ENCODE measurements at regions not wholly inside any gene's neighbourhood (a gene's known extent, or its start where the extent isn't known, plus 50 kb on each side); places are given as distances from the start of the nearest gene placed in this dataset.
A peak's percentile ranks its signal among the peaks of the same experiment; 100 is the strongest.

DNA sequence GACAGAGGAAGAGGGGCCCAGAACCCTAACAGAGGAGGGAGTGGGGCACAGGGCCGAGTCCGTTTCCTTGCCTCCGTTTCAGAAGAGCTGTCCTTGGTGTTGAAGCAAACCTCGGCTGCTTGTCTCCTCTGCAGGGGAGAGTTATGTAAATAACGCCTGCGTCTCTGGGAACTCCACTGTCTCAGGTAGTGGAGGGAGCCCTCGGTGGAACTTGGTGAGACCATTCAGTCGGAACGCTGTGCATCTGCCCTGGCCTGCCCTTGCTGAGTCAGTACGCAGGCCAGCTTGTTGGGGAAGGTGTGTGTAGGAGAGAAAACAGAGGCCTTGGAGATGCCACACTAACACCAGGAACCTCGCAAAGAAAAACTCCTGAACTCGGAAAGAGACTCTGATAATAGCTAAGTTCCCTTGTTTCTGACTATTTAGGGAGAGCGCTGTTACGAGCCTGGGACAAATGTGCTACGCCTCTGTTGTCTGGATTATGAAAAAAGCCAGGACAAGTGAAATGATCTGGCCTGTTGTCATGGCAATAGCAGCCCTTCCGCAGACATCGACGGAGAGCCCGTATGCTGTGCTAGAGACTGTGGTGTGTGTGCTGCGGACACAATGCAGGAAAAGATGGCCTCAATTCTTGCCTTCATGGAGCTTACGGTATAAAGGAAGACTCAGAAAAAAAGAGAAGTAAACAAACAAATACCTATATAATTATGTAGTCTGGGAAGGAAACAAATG, 94.6 kb upstream of the AKT3 start:
- Histone ChIP-seq H3K27ac (ENCODE audit: low read depth in 2 of 2, low read length in 2 of 2) (peak overlapping the region in 1 of 2 donors; percentile 65), H3K4me3 (ENCODE audit: low read length in 3 of 3) (peak overlapping the region in 2 of 3 donors; percentile 39 to 55), H3K27me3 (ENCODE audit: control insufficient read depth, insufficient read depth, low read length) (no peaks in the 10 kb centered on the region), H3K36me3 (ENCODE audit: control insufficient read depth in 2 of 3, insufficient read depth in 3 of 3, low read length in 3 of 3) (no peaks in the 10 kb centered on the region), H3K4me1 (ENCODE audit: control insufficient read depth in 2 of 3, insufficient read depth in 2 of 3, low read depth in 1 of 3, low read length in 3 of 3) (peaks cover 0 to 14% (median 14%) of the 10 kb centered on the region in 3 donors), H3K9me3 (ENCODE audit: control insufficient read depth in 2 of 3, insufficient read depth in 1 of 3, low read length in 3 of 3) (no peaks in the 10 kb centered on the region), H3K9ac (ENCODE audit: low read length in 3 of 3) (peak overlapping the region in 1 of 3 donors; percentile 38)
- TF ChIP-seq CTCF (IDR thresholded peaks at IDR 0.05; ENCODE audit: borderline replicate concordance, extremely low read depth, insufficient read depth) = no peak
- DNase-seq (peak in 4 of 5 donors; percentile 53 to 81 (median 73)), FAIRE-seq (no peak)
- intact Hi-C loops (cut with DNase I) = no loop called here

DNA sequence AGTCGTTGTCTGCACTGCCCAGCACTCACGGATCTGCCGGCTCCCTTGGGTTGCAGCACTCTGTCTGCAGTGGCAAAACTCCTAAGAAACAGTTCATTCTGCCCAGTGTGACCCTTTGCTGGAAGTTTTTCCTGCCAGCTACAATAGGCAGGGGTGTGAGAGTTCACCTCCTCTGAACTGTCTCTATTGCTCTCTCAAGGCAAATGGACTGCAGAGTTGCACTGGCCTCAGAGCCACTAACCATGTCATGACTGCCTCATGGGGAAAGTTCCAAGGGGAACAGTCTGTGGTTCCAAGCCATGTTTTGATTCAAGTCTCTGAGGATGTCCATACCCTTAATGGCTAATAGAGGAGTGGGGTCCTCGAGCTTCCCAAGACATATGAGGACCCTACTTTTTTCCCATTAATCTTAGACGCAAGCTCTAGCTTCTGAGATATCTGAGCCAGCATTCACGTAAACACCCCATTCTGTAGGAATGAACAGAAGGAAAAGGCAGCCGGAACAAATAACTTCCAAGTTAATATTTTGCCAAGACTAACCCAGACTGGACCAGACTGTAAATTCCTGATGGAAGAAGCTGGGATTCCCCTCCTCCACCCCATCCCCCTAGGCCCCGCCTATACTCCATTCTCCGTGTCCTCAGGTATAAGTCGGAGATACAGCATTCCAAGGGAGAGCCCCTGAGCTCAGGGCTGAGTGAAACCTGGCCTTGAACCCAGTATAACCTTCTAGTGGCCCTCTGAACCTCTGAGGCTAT, 93.8 kb upstream of the AKT3 start:
- Histone ChIP-seq H3K4me3 (ENCODE audit: low read length in 3 of 3) (peak overlapping the region in 2 of 3 donors; percentile 39 to 55), H3K4me1 (ENCODE audit: control insufficient read depth in 2 of 3, insufficient read depth in 2 of 3, low read depth in 1 of 3, low read length in 3 of 3) (peaks cover 0 to 14% (median 14%) of the 10 kb centered on the region in 3 donors), H3K9ac (ENCODE audit: low read length in 3 of 3) (no peak overlapping the region), H3K27me3 (ENCODE audit: control insufficient read depth, insufficient read depth, low read length) (no peaks in the 10 kb centered on the region), H3K9me3 (ENCODE audit: control insufficient read depth in 2 of 3, insufficient read depth in 1 of 3, low read length in 3 of 3) (no peaks in the 10 kb centered on the region), H3K27ac (ENCODE audit: low read depth in 2 of 2, low read length in 2 of 2) (peak overlapping the region; percentile 41 to 65), H3K36me3 (ENCODE audit: control insufficient read depth in 2 of 3, insufficient read depth in 3 of 3, low read length in 3 of 3) (no peaks in the 10 kb centered on the region)
- DNase-seq (peak in 2 of 5 donors; percentile 54 to 60), FAIRE-seq (no peak)
- TF ChIP-seq CTCF (IDR thresholded peaks at IDR 0.05; ENCODE audit: borderline replicate concordance, extremely low read depth, insufficient read depth) = no peak
- intact Hi-C loops (cut with DNase I) = no loop called here

- TF ChIP-seq CTCF (IDR thresholded peaks at IDR 0.05; ENCODE audit: borderline replicate concordance, extremely low read depth, insufficient read depth) = no peak
- no peaks in the 10 kb centered on the region for H3K27me3 ChIP-seq (ENCODE audit: control insufficient read depth, insufficient read depth, low read length)
- H3K4me1 ChIP-seq (ENCODE audit: control insufficient read depth in 2 of 3, insufficient read depth in 2 of 3, low read depth in 1 of 3, low read length in 3 of 3) = peaks cover 0 to 14% (median 14%) of the 10 kb centered on the region in 3 donors
- no peak for FAIRE-seq
- H3K4me3 ChIP-seq (ENCODE audit: low read length in 3 of 3) = no peak overlapping the region
- DNase-seq = no peak
- H3K9ac ChIP-seq (ENCODE audit: low read length in 3 of 3) = no peak overlapping the region
- H3K27ac ChIP-seq (ENCODE audit: low read depth in 2 of 2, low read length in 2 of 2) = no peak overlapping the region
- intact Hi-C loops (cut with DNase I) = no loop called here
- no peaks in the 10 kb centered on the region for H3K9me3 ChIP-seq (ENCODE audit: control insufficient read depth in 2 of 3, insufficient read depth in 1 of 3, low read length in 3 of 3)
- no peaks in the 10 kb centered on the region for H3K36me3 ChIP-seq (ENCODE audit: control insufficient read depth in 2 of 3, insufficient read depth in 3 of 3, low read length in 3 of 3)
These were observed 92.4 kb upstream of the AKT3 start for GRCh38 chr1:243942196-243943150.
